GM23338 (cell line): ENCODE measurements at regions not wholly inside any gene's neighbourhood (a gene's known extent, or its start where the extent isn't known, plus 50 kb on each side); places are given as distances from the start of the nearest gene placed in this dataset.

Experiments
- CTCF ChIP-seq, 2 experiments: fragments of 200-600 bp in 1 of 2; sonication (generic) in 1 of 2; conservative IDR thresholded peaks; 2 replicates each; pipeline versions ENCODE4 v1.5.1 to v1.6.1; 2016 to 2017; ENCODE audit warnings: antibody characterized with exemption in 2 of 2, low read depth in 2 of 2, mild to moderate bottlenecking in 2 of 2, moderate library complexity in 1 of 2
- EZH2 ChIP-seq: fragments of 200-600 bp; sonication (generic); IDR thresholded peaks from one replicate; pipeline ENCODE4 v1.8.0; 2017; ENCODE audit warnings: antibody characterized with exemption, mild to moderate bottlenecking, low read depth; ENCODE audit not compliant: unreplicated experiment
- EZH2phosphoT487 ChIP-seq: fragments of 200-600 bp; sonication (generic); IDR thresholded peaks from one replicate; pipeline ENCODE4 v1.8.1; 2018; ENCODE audit warnings: antibody characterized with exemption; ENCODE audit not compliant: unreplicated experiment
- POLR2AphosphoS5 ChIP-seq: IDR thresholded peaks from 2 replicates; pipeline ENCODE4 v1.6.1; 2016; ENCODE audit warnings: antibody characterized with exemption, low read depth
- REST ChIP-seq: IDR thresholded peaks from one replicate; pipeline ENCODE4 v1.6.1; 2018; ENCODE audit warnings: antibody characterized with exemption; ENCODE audit not compliant: unreplicated experiment
- ZNF114 ChIP-seq: fragments of 250-450 bp; sonication (Bioruptor Pico); IDR thresholded peaks from 2 replicates; pipeline ENCODE4 v1.5.0; 2020; ENCODE audit warnings: mild to moderate bottlenecking, moderate library complexity
- TF ChIP-seq, protein P1 (sequence below): fragments of 250-450 bp; sonication (Bioruptor Pico); IDR thresholded peaks from 2 replicates; pipeline ENCODE4 v1.5.0; 2020; ENCODE audit warnings: mild to moderate bottlenecking, moderate library complexity

- TF ChIP-seq REST (no peak), EZH2phosphoT487 (no peak), CTCF (conservative IDR thresholded peaks at IDR 0.05; ENCODE audit: low read depth in 2 of 2) (no peak), EZH2 (no peak), POLR2AphosphoS5 (no peak), ZNF114 (CRISPR knock-in tag) (no peak)
- TF ChIP-seq, protein P1, sequence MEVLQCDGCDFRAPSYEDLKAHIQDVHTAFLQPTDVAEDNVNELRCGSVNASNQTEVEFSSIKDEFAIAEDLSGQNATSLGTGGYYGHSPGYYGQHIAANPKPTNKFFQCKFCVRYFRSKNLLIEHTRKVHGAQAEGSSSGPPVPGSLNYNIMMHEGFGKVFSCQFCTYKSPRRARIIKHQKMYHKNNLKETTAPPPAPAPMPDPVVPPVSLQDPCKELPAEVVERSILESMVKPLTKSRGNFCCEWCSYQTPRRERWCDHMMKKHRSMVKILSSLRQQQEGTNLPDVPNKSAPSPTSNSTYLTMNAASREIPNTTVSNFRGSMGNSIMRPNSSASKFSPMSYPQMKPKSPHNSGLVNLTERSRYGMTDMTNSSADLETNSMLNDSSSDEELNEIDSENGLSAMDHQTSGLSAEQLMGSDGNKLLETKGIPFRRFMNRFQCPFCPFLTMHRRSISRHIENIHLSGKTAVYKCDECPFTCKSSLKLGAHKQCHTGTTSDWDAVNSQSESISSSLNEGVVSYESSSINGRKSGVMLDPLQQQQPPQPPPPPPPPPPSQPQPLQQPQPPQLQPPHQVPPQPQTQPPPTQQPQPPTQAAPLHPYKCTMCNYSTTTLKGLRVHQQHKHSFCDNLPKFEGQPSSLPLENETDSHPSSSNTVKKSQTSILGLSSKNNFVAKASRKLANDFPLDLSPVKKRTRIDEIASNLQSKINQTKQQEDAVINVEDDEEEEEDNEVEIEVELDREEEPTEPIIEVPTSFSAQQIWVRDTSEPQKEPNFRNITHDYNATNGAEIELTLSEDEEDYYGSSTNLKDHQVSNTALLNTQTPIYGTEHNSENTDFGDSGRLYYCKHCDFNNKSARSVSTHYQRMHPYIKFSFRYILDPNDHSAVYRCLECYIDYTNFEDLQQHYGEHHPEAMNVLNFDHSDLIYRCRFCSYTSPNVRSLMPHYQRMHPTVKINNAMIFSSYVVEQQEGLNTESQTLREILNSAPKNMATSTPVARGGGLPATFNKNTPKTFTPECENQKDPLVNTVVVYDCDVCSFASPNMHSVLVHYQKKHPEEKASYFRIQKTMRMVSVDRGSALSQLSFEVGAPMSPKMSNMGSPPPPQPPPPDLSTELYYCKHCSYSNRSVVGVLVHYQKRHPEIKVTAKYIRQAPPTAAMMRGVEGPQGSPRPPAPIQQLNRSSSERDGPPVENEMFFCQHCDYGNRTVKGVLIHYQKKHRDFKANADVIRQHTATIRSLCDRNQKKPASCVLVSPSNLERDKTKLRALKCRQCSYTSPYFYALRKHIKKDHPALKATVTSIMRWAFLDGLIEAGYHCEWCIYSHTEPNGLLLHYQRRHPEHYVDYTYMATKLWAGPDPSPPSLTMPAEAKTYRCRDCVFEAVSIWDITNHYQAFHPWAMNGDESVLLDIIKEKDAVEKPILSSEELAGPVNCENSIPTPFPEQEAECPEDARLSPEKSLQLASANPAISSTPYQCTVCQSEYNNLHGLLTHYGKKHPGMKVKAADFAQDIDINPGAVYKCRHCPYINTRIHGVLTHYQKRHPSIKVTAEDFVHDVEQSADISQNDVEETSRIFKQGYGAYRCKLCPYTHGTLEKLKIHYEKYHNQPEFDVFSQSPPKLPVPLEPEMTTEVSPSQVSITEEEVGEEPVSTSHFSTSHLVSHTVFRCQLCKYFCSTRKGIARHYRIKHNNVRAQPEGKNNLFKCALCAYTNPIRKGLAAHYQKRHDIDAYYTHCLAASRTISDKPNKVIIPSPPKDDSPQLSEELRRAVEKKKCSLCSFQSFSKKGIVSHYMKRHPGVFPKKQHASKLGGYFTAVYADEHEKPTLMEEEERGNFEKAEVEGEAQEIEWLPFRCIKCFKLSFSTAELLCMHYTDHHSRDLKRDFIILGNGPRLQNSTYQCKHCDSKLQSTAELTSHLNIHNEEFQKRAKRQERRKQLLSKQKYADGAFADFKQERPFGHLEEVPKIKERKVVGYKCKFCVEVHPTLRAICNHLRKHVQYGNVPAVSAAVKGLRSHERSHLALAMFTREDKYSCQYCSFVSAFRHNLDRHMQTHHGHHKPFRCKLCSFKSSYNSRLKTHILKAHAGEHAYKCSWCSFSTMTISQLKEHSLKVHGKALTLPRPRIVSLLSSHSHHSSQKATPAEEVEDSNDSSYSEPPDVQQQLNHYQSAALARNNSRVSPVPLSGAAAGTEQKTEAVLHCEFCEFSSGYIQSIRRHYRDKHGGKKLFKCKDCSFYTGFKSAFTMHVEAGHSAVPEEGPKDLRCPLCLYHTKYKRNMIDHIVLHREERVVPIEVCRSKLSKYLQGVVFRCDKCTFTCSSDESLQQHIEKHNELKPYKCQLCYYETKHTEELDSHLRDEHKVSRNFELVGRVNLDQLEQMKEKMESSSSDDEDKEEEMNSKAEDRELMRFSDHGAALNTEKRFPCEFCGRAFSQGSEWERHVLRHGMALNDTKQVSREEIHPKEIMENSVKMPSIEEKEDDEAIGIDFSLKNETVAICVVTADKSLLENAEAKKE (CRISPR knock-in tag), result no peak
Observed at GRCh38 chr1:80926531-80926930, 874.2 kb upstream of the ADGRL2 start.
